ENCODE measurements at regions not wholly inside any gene's neighbourhood (a gene's known extent, or its start where the extent isn't known, plus 50 kb on each side); places are given as distances from the start of the nearest gene placed in this dataset.
"Not testable (repeated sequence)": the region's sequence is repeated elsewhere in the genome, so short reads cannot be mapped to it uniquely, and the experiment has no call there.

- TF ChIP-seq CTCF, EZH2phosphoT487 (IDR thresholded peaks at IDR 0.05): not testable (repeated sequence)
Measured at GRCh38 chr7:47052541-47053208, 529.2 kb downstream of the TNS3 start.
